HG02678 (cell line): ENCODE measurements at regions not wholly inside any gene's neighbourhood (a gene's known extent, or its start where the extent isn't known, plus 50 kb on each side); places are given as distances from the start of the nearest gene placed in this dataset.
"Not testable (repeated sequence)": the region's sequence is repeated elsewhere in the genome, so short reads cannot be mapped to it uniquely, and the experiment has no call there.

ENCODE experiments used
- ATAC-seq: cut with Tn5 transposase; IDR thresholded peaks from one replicate; pipeline ENCODE4 v1.9.1; 2021; ENCODE audit warnings: mild to moderate bottlenecking, moderate library complexity; ENCODE audit not compliant: unreplicated experiment

DNA sequence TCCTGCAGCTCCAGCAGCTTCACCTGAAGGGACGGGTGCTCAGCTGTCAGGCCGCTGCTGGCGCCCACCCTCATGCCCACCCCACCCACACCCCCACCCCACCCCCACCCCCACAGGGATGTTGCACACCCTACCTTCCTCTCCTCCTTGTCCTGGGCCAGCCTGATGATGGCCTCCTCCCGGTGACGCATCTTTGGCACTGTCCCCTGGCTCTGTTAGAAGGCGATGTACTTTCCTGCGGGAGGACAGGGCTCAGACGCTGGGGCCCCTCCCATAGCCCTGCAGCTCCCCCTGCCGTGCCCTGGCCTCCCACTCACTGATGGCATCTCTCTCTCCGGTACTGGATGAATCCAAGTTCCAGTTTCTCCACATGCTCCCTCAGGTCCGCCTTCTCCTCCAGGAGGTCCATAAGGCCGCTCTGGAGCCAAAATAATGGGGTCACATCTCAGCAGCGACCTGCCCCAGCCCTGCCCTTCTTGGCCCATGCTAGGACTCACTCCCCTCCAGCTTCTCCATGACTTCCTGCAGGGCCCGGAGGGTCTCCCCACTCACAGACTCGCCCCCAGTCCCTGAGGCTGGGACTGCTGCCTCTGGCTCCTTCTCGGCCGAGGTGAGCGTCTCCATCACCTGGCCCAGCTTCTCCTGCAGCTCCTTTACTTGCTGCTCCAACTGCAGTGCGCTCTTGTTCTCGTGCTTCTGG, 55.2 kb downstream of the GOLGA8B start:
- not testable (repeated sequence) for ATAC-seq

DNA sequence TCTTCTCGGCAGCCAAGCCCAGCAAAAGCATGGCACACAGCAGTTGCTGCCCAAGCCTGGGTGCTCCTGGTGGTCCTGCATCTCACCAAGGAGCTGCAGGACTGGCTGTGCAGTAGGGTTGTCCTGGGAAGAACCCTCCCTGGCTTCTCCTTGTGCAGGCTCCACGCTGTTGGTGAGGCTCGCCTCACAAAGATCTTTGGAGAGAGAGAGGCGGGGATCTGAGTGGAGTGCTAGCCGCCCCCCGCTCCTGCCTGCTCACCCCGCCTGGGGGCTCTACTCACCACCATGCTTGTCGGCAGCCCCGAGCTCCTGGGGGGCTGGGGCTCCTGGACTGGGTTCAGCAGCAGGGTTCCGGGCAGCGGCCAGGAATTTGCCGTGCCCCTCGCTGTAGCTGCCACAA, 55.8 kb downstream of the GOLGA8B start:
- not testable (repeated sequence) for ATAC-seq

DNA sequence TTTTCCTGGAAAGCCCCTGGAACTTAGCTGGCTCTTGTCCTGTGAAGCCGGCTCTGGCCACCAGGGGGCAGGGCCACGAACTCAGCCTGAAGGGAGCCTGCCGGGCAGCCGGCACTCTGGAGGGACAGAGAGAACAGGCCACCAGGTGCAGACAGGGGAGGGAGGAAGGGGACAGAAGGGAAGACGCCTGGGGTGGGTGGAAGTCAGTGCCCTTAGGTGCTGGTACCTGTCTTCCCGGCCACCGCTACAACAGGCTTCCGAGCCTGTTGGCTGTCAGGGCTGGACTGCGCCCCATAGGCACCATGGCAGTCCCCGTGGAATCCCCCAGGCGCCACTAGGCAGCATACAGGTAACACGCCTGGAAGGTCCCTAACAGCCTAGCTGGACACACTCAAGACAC, 59.6 kb downstream of the GOLGA8B start:
- not testable (repeated sequence) for ATAC-seq

DNA sequence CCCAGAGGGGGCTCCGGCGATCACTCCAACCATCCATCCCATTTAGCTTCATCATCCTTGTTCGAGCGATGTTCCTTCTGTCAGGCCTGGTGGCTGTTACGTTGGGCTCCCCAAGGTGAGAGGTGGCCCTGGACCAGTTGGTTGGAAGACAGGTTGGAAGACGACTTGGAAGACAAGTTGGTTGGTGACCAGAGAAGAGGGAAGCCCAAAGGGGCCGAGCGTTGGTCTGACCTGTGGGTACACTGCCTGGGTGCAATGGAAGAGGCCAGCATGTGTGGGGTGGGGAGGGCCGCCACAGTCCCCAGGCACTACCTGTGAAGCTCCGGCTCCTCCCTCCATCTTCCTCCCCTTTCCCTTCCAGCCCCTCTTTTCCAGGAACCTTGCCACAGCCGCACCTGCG, 60.9 kb downstream of the GOLGA8B start:
- ATAC-seq: not testable (repeated sequence)

DNA sequence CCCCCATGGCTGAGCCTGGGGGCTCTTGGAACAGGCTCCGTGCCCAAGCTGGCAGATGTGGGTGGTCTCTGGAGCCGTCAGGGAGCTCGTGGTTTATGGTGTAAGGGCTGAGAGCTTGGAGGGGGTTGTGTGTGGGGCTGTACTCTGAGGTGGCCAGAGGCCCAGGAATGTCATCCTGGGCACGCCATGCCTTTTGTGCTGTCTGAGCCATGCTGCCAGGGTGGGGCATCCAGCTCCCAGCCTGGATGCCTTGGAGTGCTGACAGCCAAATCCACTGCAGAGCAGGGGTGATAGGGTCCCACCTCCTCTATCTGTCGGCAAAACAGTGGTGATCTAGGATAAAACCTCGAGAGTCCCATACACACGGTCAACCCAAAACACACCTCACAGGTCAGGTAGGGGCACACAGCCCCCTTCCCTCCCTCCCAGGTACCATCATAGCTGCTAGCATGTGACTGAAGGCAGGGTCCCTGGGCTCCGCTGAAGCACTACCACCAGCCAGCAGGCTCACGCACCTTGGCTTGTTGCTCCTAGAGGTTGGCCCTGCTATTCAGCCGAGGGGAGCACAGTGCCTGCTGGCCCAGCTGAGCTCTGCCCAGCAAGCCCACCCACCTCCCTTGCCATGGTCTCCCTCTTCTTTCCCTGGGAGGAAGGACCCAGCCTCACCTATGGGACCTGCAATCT, 61.5 kb downstream of the GOLGA8B start:
- not testable (repeated sequence) for ATAC-seq

DNA sequence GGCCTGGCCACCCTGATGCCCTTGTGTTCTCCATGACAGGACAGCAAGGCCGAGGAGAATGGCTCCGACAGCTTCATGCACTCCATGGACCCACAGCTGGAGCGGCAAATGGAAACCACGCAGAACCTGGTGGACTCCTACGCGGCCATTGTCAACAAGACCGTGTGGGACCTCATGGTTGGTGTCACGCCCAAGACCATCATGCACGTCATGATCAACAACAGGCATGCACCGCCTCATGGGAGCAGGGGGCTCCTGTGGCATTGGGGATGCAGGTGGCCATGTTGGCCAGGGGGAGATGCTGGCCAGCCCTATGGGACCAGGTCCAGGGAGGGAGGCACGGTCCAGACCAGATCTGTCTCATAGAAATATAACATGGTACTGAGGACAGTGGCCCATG, 62.9 kb downstream of the GOLGA8B start:
- ATAC-seq: no peak

DNA sequence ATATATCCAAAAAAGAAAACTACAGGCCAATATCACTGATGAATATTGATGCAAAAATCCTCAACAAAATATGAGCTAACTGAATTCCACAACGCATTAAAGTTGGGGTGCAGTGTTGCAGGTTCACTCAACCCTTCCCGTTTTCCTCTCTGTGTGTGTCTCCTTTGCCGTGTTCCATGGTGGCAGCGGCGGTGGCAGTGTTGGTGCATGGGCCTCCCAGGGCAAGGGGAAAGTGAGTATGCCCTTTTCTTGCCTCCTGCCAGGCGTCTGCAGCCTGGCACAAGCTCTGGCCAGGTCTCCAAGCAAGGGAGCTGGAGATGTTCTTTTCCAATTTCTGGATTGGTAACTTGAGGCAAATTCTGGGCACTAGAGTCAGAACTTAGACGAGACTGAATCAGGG, 63.4 kb downstream of the GOLGA8B start:
- ATAC-seq: not testable (repeated sequence)

DNA sequence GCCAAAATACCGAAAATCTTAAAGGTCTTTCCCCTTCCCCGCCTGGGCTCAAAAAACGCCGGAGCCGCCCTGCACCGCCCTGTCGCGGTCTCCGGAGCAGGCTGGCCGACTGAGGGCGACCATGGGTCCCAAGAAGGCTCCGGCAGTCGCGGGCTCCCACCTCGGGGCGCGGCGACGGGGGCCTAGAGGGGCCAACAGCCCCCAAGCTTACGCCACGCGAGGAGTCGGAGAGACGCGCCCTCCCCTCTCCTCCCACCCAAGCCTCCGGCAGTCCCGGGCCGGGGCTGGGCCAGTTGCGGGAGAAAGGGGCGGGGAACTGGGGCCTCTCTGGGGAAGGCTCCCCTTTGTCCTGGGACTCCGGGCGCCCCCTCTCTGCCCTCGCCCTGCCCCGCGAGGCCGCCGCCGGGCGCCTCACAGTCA, 69.2 kb downstream of the GOLGA8B start:
- peak; percentile 60 for ATAC-seq

DNA sequence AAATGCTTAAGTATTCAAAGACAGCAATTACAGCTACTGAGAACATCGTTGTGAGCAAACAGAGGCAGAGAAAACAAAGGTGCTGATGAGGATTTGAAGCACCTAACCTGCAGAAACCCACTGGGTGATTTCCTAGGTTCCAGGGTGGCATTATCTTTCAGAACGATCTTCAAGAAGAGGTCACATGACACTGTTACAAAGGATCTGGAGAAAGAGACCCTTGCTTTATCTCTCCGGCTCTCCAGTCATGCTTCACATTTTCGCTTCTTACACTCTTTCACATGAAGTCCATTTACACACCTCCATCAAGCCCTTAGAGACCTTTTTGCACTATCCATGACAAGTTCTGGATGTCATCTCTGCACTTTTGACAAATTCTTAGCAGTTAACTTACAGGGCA, 70.8 kb downstream of the GOLGA8B start:
- no peak for ATAC-seq

DNA sequence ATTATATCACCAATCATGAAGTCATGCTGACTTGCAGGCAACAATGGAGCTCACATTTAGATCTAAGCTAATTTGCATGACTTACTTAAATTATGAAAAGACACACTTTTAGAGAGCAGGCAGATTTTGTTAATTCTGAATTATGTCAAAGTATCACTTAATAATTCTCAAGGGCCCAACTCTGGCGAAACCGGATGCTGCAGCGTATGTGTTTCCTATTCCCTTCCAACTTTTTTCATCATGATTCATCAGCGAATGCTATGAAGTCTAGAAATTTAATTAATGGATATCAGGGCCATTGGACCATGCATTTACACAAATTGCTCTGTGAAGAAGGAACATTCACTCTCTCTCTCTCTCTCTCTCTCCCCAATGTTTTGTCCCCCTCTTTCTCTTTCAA, 63.5 kb upstream of the GOLGA8A start:
- no peak for ATAC-seq

DNA sequence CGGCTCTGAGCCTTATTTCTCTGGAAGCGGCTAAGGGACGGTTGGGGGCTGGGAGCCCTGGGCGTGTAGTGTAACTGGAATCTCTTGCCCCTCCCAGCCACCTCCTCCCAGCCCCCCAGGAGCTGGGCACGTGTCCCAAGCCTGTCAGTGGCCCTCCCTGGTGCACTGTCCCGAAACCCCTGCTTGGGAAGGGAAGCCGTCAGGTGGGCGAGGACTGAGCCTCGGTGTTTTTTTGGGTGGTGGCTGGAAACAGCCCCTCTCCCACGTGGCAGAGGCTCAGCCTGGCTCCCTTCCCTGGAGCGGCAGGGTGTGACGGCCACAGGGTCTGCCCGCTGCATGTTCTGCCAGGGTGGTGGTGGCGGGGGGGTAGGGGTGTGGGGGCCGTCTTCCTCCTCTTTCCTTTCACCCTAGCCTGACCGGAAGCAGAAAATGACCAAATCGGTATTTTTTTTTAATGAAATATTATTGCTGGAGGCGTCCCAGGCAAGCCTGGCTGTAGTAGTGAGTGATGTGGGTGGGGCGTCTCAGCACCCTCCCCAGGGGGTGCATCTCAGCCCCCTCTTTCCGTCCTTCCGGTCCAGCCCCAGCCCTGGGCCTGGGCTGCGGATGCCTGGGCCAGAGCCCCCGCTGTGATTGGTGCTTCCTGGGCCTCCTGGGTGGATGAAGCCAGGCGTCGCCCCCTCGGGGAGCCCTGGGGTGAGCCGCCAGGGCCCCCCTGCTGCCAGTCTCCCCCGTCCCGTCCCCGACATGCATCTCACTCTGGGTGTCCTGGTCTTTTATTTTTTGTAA, 58.8 kb upstream of the GOLGA8A start:
- ATAC-seq: no peak

DNA sequence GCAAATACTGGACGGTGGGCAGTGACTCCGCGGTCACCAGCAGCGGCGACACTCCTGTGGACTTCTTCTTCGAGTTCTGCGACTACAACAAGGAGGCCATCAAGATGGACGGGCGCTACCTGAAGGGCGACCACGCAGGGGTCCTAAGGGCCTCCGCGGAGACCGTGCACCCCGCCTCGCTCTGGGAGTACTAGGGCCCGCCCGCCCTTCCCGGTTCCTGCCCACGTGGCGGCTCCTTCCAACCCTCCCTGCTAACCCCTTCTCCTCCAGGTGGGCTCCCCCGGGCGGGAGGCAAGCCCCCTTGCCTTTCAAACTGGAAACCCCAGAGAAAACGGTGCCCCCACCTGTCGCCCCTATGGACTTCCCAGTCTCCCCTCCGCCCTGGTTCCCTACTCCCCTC, 58.1 kb upstream of the GOLGA8A start:
- not testable (repeated sequence) for ATAC-seq

DNA sequence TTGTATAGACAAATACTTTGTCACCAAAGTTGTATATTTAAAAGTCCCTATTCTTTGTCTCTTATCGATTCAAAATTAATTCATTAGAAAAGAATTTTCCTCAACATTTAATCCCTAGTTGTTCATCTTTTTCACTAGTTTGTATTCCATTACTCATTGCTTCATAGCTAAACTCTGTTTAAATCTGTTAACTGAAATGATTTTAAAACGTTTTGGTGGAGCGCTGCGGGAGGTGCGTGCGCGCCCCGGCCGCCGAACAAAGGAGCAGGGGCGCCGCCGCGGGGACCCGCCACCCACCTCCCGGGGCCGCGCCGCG, 56.4 kb upstream of the GOLGA8A start:
- ATAC-seq: no peak

DNA sequence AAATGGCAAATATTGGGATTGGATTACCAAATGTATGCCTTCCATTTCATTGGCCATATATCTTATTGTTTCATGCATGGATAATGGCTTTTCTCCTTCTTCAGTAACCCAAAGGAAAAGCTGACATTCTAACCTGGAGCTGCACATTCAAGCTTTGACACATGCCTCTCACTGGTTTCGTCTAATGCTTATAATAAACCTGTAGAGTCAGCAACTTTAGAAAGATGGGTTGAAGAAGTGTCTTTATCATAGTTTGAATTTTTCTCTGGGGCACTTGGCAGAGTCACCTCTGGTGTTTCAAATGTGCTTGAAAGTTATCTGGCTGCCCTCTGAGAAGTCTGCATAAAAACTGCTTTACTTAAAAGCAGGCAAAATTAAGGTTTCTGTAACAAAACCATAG, 55.4 kb upstream of the GOLGA8A start:
- no peak for ATAC-seq

DNA sequence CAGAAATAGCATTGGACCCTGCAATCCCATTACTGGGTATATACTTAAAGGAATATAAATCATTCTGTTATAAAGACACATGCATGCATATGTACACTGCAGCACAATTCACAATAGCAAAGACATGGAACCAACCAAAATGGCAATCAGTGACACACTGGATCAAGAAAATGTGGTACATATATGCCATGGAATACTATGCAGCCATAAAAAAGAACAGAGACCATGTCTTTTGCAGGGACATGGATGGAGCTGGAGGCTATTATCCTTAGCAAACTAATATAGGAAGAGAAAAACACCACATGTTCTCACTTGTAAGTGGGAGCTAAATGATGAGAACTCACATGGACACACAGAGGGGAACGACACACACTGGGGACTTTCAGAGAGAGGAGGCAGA, 53.9 kb upstream of the GOLGA8A start:
- not testable (repeated sequence) for ATAC-seq

DNA sequence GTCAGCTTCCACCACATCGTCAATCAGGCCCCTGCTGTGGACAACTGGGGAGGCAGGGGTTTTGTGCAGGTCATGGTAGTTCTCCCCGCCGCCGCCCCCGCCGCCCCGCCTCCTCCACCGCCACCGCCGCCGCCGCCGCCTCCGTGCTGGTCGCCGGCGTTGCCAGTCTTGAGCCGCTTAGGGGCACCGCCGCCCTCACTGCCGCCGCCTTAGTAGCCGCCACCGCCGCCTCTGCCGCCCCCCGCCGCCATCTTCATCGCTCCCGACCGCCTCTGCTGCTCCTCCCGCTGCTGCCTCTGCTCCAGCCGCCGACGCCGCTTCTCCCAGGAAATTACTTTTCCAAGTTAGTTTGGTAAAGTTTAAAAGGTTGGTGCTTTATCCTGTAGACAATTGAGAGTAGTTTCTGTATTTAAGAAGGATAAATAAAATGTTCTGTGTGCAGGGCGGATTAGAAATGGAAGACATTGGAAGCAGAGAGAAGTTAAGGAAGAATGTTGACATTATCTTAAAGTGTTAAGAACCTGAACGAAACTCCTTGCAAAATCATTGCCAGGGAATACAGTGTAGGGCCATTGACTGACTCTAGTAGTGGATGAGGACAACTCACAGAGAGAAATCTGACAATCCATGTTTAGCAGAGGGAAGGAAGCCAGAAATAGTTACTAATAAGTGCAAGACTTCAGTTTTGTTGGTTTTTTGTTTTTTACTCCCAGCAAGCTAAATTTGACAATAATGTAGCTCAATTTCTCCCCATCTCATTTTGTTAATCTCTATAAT, 53.0 kb upstream of the GOLGA8A start:
- ATAC-seq: no peak

DNA sequence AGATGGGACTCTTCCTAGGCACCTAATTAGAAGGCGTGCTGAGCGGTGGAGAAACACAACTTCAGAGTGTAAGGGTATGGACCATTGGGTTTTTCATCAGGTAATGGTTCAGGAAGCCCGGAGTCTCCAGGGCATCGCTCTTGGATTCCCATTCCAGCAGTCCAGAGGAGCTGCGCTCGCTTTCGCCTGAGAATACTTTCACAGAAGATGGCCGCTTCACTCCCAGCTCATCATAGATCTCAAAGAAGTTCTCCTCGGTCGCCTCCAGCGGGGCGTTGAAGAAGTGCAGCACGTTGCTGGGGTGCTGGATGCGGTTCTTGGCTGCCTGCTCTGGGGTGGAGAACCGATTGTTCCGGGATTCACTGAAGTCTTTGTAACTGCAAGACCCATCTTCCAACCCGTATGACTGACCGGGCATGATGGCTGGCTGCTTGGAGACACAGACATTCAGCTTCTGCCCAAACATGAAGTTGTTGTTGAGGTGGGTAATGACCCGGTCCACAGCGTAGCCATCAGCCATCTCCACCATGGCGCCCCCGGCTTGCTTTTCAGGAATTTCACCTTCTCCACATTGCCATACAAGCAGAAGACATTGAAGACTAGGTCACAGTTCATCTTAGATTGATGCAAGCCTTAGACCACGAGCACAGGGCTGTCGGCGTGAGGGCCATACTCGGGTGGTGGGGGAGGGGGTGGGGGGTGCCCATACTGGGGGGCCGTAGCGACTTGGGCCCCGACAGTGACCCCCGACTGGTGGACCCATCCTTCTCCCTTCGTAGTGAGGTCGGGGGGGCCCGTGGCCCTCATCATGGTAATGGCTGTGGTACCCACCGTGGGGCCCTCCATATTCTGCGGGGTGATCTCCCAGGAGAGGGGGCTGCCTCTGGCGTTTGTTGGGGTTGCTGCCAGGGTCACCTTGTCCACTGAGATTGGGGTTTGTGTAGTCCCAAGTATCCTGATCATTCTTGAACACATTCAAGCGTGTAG, 51.7 kb upstream of the GOLGA8A start:
- not testable (repeated sequence) for ATAC-seq
